Activated CD4-positive, alpha-beta T cell treated with anti-CD3 and anti-CD28 coated beads, Interleukin-2, amount 50 U/mL, for 16 hours (primary cell): ENCODE measurements at regions not wholly inside any gene's neighbourhood (a gene's known extent, or its start where the extent isn't known, plus 50 kb on each side); places are given as distances from the start of the nearest gene placed in this dataset.
"Not testable (repeated sequence)": the region's sequence is repeated elsewhere in the genome, so short reads cannot be mapped to it uniquely, and the experiment has no call there.

Experiments used
- DNase-seq: peaks from one replicate; pipeline ENCODE4 v3.0.0-alpha.2; 2020

GRCh38 chr6:27138837-27139755, 108.4 kb upstream of the PRSS16 start:
- peak; percentile 96 for DNase-seq

GRCh38 chr6:27139756-27140579, 107.5 kb upstream of the PRSS16 start:
- DNase-seq, result no peak

- DNase-seq, result no peak
Observed at GRCh38 chr6:27140999-27141528, 106.4 kb upstream of the PRSS16 start.

- DNase-seq, result no peak
Observed at GRCh38 chr6:27141529-27142015, 105.9 kb upstream of the PRSS16 start.

- not testable (repeated sequence) for DNase-seq
Observed at GRCh38 chr6:27143020-27143388, 104.5 kb upstream of the PRSS16 start.

GRCh38 chr6:27143474-27144026, 104.0 kb upstream of the PRSS16 start:
- DNase-seq, result no peak

- no peak for DNase-seq
Observed at GRCh38 chr6:27144740-27145079, 102.8 kb upstream of the PRSS16 start.

- peak; percentile 93 for DNase-seq
Observed at GRCh38 chr6:27145731-27146455, 101.6 kb upstream of the PRSS16 start.

GRCh38 chr6:27146456-27146705, 101.1 kb upstream of the PRSS16 start:
- DNase-seq, result not testable (repeated sequence)

GRCh38 chr6:27146706-27147505, 100.6 kb upstream of the PRSS16 start:
- peak; percentile 98 for DNase-seq

GRCh38 chr6:27148404-27148795, 99.1 kb upstream of the PRSS16 start:
- DNase-seq, result no peak

- DNase-seq, result no peak
Observed at GRCh38 chr6:27149150-27149549, 98.4 kb upstream of the PRSS16 start.

GRCh38 chr6:27154696-27155095, 92.8 kb upstream of the PRSS16 start:
- no peak for DNase-seq

- no peak for DNase-seq
Observed at GRCh38 chr6:27156874-27157458, 90.5 kb upstream of the PRSS16 start.

- peak; percentile 91 for DNase-seq
Observed at GRCh38 chr6:27157459-27158315, 89.8 kb upstream of the PRSS16 start.

- DNase-seq, result no peak
Observed at GRCh38 chr6:27158316-27158643, 89.2 kb upstream of the PRSS16 start.

- DNase-seq, result no peak
Observed at GRCh38 chr6:27159725-27160124, 87.8 kb upstream of the PRSS16 start.

GRCh38 chr6:27161115-27161514, 86.4 kb upstream of the PRSS16 start:
- DNase-seq, result no peak

GRCh38 chr6:27161603-27161945, 85.9 kb upstream of the PRSS16 start:
- no peak for DNase-seq

GRCh38 chr6:27161946-27162603, 85.4 kb upstream of the PRSS16 start:
- DNase-seq, result peak; percentile 72
